AG20443 (cell line): ENCODE measurements at regions not wholly inside any gene's neighbourhood (a gene's known extent, or its start where the extent isn't known, plus 50 kb on each side); places are given as distances from the start of the nearest gene placed in this dataset.
"Not testable (repeated sequence)": the region's sequence is repeated elsewhere in the genome, so short reads cannot be mapped to it uniquely, and the experiment has no call there.

ENCODE experiments used
- DNase-seq: peaks from one replicate; pipeline ENCODE4 v3.0.0; 2012; ENCODE audit warnings: low spot score, mixed read lengths

GRCh38 chr20:28562510-28562898 is 2695.0 kb upstream of the DEFB115 start:
- peak; percentile 50 for DNase-seq

GRCh38 chr20:28562899-28563521 is 2694.5 kb upstream of the DEFB115 start:
- DNase-seq: peak; percentile 14

- DNase-seq: not testable (repeated sequence)
Observed at GRCh38 chr20:28564024-28564423, 2693.4 kb upstream of the DEFB115 start.

GRCh38 chr20:28564688-28565463 is 2692.6 kb upstream of the DEFB115 start:
- DNase-seq: not testable (repeated sequence)

- DNase-seq: not testable (repeated sequence)
Observed at GRCh38 chr20:28575991-28576390, 2681.5 kb upstream of the DEFB115 start.

- not testable (repeated sequence) for DNase-seq
Observed at GRCh38 chr20:28591680-28592079, 2665.8 kb upstream of the DEFB115 start.

- not testable (repeated sequence) for DNase-seq
Observed at GRCh38 chr20:28593383-28593782, 2664.1 kb upstream of the DEFB115 start.

GRCh38 chr20:28594476-28594875 is 2663.0 kb upstream of the DEFB115 start:
- DNase-seq: not testable (repeated sequence)

- not testable (repeated sequence) for DNase-seq
Observed at GRCh38 chr20:28602006-28602402, 2655.5 kb upstream of the DEFB115 start.

GRCh38 chr20:28602403-28603217 is 2654.9 kb upstream of the DEFB115 start:
- DNase-seq: peak; percentile 87

GRCh38 chr20:28603218-28603577 is 2654.3 kb upstream of the DEFB115 start:
- not testable (repeated sequence) for DNase-seq

- no peak for DNase-seq
Observed at GRCh38 chr20:28616354-28616753, 2641.1 kb upstream of the DEFB115 start.

GRCh38 chr20:28619956-28620651 is 2637.4 kb upstream of the DEFB115 start:
- not testable (repeated sequence) for DNase-seq

GRCh38 chr20:28625112-28625511 is 2632.4 kb upstream of the DEFB115 start:
- DNase-seq: not testable (repeated sequence)

- not testable (repeated sequence) for DNase-seq
Observed at GRCh38 chr20:28640831-28641230, 2616.6 kb upstream of the DEFB115 start.
